OCI-M2 (cell line): ENCODE measurements at regions not wholly inside any gene's neighbourhood (a gene's known extent, or its start where the extent isn't known, plus 50 kb on each side); places are given as distances from the start of the nearest gene placed in this dataset.

Source experiments
- DNase-seq: peaks from one replicate; lab custom pipeline; 2025; ENCODE audit not compliant: unreplicated experiment; lab: John Stamatoyannopoulos, UW

DNA sequence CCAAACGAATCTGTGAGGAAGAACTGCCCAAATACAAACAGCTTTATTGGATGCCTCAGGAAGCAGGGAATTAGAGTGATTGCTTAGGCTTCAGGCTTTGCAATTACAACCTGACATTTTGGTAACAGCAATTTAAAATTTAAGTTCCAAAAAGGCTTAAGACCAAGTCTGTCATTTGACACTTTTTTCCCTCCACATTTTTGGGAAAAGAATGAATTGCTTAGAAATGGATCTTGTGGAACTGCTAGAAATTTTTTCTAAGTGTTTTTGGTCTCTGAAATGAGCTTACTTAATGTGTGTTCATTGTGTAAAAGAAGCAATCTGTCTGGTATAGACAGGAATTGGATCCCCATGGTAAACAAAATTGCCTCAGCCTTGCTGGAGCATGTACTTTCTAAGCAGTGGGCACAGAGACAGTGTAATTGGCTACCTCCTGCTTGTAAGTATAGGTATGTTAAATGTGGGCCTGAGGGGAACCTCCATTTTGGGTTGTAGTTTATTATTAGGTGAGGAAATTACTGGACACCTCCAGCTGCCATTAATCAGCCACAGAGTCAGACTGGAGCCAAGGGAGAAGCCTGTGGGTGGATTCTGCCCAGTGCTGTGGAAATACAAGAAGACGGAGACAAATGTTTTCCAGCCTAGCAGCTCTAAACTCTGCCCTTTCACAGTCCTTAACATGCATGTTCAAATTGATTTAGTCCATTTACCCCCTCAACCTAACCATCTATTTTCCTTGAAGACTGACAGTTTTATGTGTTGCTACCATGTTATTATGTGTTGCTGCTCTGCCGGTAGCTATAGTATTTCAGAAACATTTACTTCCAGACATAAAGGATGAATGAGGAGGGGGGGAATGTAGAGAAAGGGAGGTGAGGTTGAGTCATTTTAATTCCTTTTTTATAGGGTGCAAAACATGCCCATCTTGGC is 473.0 kb downstream of the SPRY1 start:
- no peak for DNase-seq

DNA sequence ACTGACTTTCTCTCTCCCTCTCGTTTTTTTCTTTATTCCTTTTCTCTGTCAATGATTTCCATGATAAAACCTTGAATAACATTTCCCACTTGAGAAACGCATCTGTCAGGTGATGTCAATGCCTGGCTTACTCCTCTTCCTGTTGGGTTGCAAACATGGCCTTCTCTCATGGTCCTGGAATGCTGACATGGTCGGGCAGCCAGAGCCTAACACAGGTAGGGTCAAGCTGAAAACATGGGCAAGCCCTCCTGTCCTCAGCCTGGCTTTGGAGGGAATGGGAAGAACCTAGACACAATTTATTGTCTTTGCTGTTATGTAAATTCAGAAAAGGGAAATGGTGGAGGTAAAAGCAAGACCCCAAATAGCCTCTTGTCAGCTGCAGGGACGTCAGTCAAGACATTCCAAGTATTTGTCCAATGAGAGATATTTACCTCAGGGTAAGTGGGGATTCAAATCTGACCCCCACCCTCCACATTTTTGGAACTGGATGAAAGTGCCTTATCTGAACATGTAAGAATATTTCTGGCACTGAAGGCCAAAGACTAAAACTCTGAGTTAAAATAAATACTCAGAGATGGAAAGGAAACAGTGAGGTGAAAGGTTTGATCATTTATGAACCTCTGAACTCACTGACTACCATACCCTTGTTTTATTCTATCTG is 473.8 kb downstream of the SPRY1 start:
- no peak for DNase-seq

GRCh38 chr4:123871341-123871740 is 474.7 kb downstream of the SPRY1 start:
- DNase-seq: no peak

GRCh38 chr4:123874063-123874462 is 477.5 kb downstream of the SPRY1 start:
- no peak for DNase-seq

- no peak for DNase-seq
Observed at GRCh38 chr4:123876143-123876542, 479.5 kb downstream of the SPRY1 start.

DNA sequence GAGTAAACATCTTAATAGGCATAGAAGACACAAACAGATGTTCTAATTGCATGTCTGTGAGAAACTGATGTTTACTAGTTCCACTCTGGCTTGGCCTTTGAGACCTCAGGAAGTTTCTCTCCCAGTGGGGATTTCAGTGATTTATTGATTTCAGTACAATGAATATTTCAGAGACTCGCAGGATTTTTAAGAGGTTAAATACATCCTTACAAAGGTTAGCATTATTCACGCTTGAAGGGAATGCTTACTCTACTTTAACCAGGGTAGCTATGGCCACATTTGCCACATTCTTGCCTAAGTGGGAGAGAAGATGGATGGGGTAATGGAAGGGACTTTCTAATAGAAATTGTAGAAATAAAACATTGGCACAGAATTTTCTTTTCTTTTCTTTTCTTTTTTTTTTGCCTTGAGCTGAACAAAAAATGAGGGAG is 480.1 kb downstream of the SPRY1 start:
- DNase-seq: no peak

GRCh38 chr4:123877551-123877950 is 481.0 kb downstream of the SPRY1 start:
- no peak for DNase-seq

- no peak for DNase-seq
Observed at GRCh38 chr4:123878976-123879375, 482.4 kb downstream of the SPRY1 start.

GRCh38 chr4:123880631-123881030 is 484.0 kb downstream of the SPRY1 start:
- DNase-seq: no peak

GRCh38 chr4:123884922-123885321 is 488.3 kb downstream of the SPRY1 start:
- DNase-seq: no peak

- no peak for DNase-seq
Observed at GRCh38 chr4:123889507-123889906, 492.9 kb downstream of the SPRY1 start.

DNA sequence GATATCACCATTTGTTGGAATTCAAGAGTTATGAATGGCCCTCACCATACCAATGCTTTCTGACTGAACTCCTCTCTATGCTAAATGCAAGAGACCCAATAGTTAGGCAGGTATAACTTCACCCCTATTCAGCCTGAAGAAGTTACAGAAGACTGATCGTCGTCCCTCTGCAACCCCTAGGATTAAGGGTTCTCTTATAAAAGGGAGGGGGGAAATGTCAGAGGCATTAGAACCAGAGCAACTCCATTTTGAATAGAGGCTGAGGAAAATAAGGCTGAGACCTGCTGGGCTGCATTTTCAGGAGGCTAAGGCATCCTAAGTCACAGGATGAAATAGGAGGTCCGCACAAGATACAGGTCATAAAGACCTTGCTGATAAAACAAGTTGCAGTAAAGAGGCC is 494.3 kb downstream of the SPRY1 start:
- no peak for DNase-seq

DNA sequence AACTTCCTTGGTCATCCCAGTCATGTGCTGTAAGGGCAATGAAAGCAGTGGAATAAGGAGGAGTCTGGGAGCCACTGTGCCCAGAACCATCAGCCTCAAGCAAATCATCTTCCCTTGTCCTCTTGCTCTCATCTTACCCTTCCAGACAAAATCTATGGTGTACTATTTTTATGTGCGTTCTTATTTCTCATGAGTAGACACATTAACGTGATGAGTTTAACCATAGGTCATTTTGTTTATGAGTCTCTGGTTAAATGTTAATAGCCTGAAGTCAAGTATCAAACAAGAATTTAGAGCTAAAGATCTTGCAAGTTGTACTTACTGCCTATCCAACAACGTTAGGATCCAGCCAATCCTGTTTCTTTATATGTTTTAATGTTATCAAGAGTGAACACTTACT is 495.3 kb downstream of the SPRY1 start:
- no peak for DNase-seq

DNA sequence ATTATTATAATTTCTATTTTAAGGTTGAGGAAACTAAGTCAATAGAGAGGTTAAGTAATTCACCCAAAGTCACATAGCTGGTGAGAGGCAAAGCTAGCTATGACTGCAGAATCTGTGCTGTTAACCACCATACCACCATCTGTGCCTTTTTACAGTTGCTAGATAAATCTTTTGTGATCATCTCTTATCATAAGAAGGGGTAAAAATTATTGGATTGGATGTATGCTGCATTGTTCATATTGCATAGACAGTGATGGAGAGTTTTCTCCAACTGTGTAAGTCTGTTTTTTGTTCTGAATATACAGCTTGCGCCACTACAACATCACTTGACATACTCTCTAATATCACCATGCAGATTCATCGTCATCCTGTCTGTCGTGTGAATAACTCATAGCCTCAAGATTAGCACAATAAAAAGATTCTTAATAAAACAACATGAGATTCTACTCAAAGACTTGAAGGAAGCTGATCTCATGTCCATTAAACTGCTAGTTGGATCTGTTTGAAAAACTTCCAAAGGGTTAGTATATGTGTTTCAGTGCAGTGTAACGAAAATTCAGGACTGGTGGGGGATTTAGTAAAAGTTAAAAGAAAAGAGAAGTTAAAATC is 495.9 kb downstream of the SPRY1 start:
- DNase-seq: no peak

GRCh38 chr4:123893011-123893981 is 496.7 kb downstream of the SPRY1 start:
- no peak for DNase-seq

- DNase-seq: no peak
Observed at GRCh38 chr4:123896446-123897071, 500.0 kb downstream of the SPRY1 start.

- DNase-seq: no peak
Observed at GRCh38 chr4:123898946-123899666, 502.5 kb downstream of the SPRY1 start.

GRCh38 chr4:123904882-123905281 is 508.3 kb downstream of the SPRY1 start:
- DNase-seq: no peak

- no peak for DNase-seq
Observed at GRCh38 chr4:123913598-123913997, 517.0 kb downstream of the SPRY1 start.

GRCh38 chr4:123916821-123917220 is 520.2 kb downstream of the SPRY1 start:
- DNase-seq: no peak
